Neural progenitor cell (in vitro differentiated cells): ENCODE measurements at regions not wholly inside any gene's neighbourhood (a gene's known extent, or its start where the extent isn't known, plus 50 kb on each side); places are given as distances from the start of the nearest gene placed in this dataset.

Experiments
- DNase-seq: peaks from one replicate; pipeline ENCODE4 v3.0.0-alpha.2; 2016; ENCODE audit warnings: low spot score
- H2AFZ ChIP-seq: fragments of 200-600 bp; sonication (generic); replicated peaks from 2 replicates; pipeline ENCODE4 v1.6.1; 2016; ENCODE audit warnings: antibody characterized with exemption
- H3F3A ChIP-seq: fragments of 200-600 bp; sonication (generic); 2 replicates; pipeline ENCODE4 v1.6.1; 2016; ENCODE audit warnings: antibody characterized with exemption, low read depth
- H3K27ac ChIP-seq: fragments of 200-600 bp; sonication (generic); 2 replicates; pipeline ENCODE4 v1.5.1; 2016; ENCODE audit warnings: mild to moderate bottlenecking
- H3K27me3 ChIP-seq: fragments of 200-600 bp; sonication (generic); 2 replicates; pipeline ENCODE4 v1.6.1; 2016; ENCODE audit warnings: mild to moderate bottlenecking, moderate library complexity
- H3K36me3 ChIP-seq: fragments of 200-600 bp; sonication (generic); 2 replicates; pipeline ENCODE4 v1.5.1; 2016
- H3K4me1 ChIP-seq: fragments of 200-600 bp; sonication (generic); 2 replicates; pipeline ENCODE4 v1.6.1; 2016; ENCODE audit warnings: mixed run types
- H3K4me2 ChIP-seq: fragments of 200-600 bp; sonication (generic); 2 replicates; pipeline ENCODE4 v1.6.1; 2016
- H3K4me3 ChIP-seq: fragments of 200-600 bp; sonication (generic); 2 replicates; pipeline ENCODE4 v1.5.1; 2016
- H3K79me2 ChIP-seq: fragments of 200-600 bp; sonication (generic); 2 replicates; pipeline ENCODE4 v1.6.1; 2016; ENCODE audit warnings: low read depth
- H3K9ac ChIP-seq: fragments of 200-600 bp; sonication (generic); 2 replicates; pipeline ENCODE4 v1.6.1; 2016
- H3K9me3 ChIP-seq: fragments of 200-600 bp; sonication (generic); 2 replicates; pipeline ENCODE4 v1.5.1; 2016; ENCODE audit warnings: low read depth
- H4K20me1 ChIP-seq: fragments of 200-600 bp; sonication (generic); 2 replicates; pipeline ENCODE4 v1.6.1; 2016; ENCODE audit warnings: low read depth
- H3K27ac Mint-ChIP-seq: 3 replicates; pipeline ENCODE4 v1.8.0; 2021; ENCODE audit warnings: mixed read lengths
- H3K27me3 Mint-ChIP-seq: 2 replicates; pipeline ENCODE4 v1.8.0; 2022; ENCODE audit warnings: low read depth, mild to moderate bottlenecking, inconsistent platforms, moderate library complexity, mixed read lengths; ENCODE audit not compliant: insufficient read depth
- H3K36me3 Mint-ChIP-seq: 3 replicates; pipeline ENCODE4 v1.8.0; 2021; ENCODE audit warnings: mixed read lengths
- H3K4me1 Mint-ChIP-seq: 3 replicates; pipeline ENCODE4 v1.8.0; 2021; ENCODE audit warnings: mixed read lengths
- H3K4me3 Mint-ChIP-seq: 3 replicates; pipeline ENCODE4 v1.8.0; 2021; ENCODE audit warnings: mild to moderate bottlenecking, moderate library complexity, mixed read lengths
- H3K9me3 Mint-ChIP-seq: 3 replicates; pipeline ENCODE4 v1.8.0; 2020; ENCODE audit warnings: mixed read lengths
- EZH2 ChIP-seq: fragments of 200-600 bp; sonication (generic); IDR thresholded peaks from 2 replicates; pipeline ENCODE4 v1.6.1; 2017; ENCODE audit warnings: antibody characterized with exemption, mild to moderate bottlenecking, moderate library complexity
- EZH2phosphoT487 ChIP-seq: fragments of 200-600 bp; sonication (generic); IDR thresholded peaks from 2 replicates; pipeline ENCODE4 v1.6.1; 2017; ENCODE audit warnings: antibody characterized with exemption
- TF ChIP-seq, protein P1 (sequence below): fragments of 200-600 bp; sonication (generic); IDR thresholded peaks from 2 replicates; pipeline ENCODE4 v1.5.1; 2017; ENCODE audit warnings: antibody characterized with exemption, mild to moderate bottlenecking

DNA sequence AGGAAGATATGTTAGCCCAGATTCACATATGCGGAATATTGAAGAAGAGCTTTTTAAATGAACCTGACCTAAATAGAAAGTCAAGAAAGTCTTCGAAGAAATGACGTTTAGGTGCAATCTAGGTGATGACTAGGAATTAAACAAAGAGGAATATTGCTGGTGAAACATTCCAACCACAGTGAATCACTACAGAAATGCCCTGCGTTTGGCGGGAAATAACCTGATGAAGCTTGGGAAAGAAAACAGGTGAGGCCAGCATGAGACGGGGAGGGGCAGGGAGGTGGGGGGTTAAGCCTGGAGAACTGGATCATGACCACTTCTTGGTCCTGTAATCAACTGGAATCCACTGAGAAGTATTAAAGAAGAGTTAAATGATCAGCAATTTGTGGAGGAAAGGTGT lies 299.4 kb upstream of the VSTM2A start:
- no peaks in the 10 kb centered on the region for H3K27me3 ChIP-seq
- H2AFZ ChIP-seq: no peak overlapping the region
- H3K79me2 ChIP-seq: no peaks in the 10 kb centered on the region
- no peaks in the 10 kb centered on the region for H3K36me3 ChIP-seq
- no peak overlapping the region for H3K4me3 ChIP-seq
- no peak overlapping the region for H3K9ac ChIP-seq
- TF ChIP-seq EZH2: no peak
- TF ChIP-seq EZH2phosphoT487: no peak
- TF ChIP-seq, protein P1, sequence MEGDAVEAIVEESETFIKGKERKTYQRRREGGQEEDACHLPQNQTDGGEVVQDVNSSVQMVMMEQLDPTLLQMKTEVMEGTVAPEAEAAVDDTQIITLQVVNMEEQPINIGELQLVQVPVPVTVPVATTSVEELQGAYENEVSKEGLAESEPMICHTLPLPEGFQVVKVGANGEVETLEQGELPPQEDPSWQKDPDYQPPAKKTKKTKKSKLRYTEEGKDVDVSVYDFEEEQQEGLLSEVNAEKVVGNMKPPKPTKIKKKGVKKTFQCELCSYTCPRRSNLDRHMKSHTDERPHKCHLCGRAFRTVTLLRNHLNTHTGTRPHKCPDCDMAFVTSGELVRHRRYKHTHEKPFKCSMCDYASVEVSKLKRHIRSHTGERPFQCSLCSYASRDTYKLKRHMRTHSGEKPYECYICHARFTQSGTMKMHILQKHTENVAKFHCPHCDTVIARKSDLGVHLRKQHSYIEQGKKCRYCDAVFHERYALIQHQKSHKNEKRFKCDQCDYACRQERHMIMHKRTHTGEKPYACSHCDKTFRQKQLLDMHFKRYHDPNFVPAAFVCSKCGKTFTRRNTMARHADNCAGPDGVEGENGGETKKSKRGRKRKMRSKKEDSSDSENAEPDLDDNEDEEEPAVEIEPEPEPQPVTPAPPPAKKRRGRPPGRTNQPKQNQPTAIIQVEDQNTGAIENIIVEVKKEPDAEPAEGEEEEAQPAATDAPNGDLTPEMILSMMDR: no peak
- no peaks in the 10 kb centered on the region for H3F3A ChIP-seq
- no peaks in the 10 kb centered on the region for H3K9me3 ChIP-seq
- no peak overlapping the region for H3K27ac ChIP-seq
- no peaks in the 10 kb centered on the region for H3K4me1 Mint-ChIP-seq
- H3K4me3 Mint-ChIP-seq: no peak overlapping the region
- H4K20me1 ChIP-seq: no peaks in the 10 kb centered on the region
- no peak overlapping the region for H3K4me2 ChIP-seq
- peaks cover 3% of the 10 kb centered on the region for H3K27me3 Mint-ChIP-seq
- DNase-seq: no peak
- no peaks in the 10 kb centered on the region for H3K4me1 ChIP-seq
- no peak overlapping the region for H3K27ac Mint-ChIP-seq
- no peaks in the 10 kb centered on the region for H3K36me3 Mint-ChIP-seq
- H3K9me3 Mint-ChIP-seq: no peaks in the 10 kb centered on the region

DNA sequence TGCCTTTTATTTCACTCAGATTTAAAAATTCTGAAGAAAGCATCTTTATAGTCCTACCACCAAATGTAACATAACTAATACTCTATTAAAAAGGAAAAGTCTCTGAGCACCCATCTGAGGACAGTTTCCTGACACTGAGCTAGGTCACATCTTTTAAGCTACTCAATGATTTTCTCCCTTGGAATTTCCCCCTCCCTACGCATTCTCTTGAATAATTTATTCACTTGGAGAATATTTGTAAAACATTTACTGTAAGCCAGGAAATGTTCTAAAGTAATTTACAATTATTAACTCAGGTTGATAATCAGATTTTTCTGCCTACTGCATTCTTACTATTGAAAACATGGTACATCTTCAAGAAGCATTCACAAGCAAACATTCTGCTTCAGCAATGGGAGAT lies 297.2 kb upstream of the VSTM2A start:
- no peak for DNase-seq
- Mint-ChIP-seq H3K27me3 (peaks cover 3% of the 10 kb centered on the region), H3K4me3 (no peak overlapping the region), H3K9me3 (no peaks in the 10 kb centered on the region), H3K27ac (no peak overlapping the region), H3K4me1 (no peaks in the 10 kb centered on the region), H3K36me3 (no peaks in the 10 kb centered on the region)
- Histone ChIP-seq H3K36me3 (no peaks in the 10 kb centered on the region), H3K9me3 (no peaks in the 10 kb centered on the region), H3K4me2 (no peak overlapping the region), H3K27me3 (no peaks in the 10 kb centered on the region), H3K79me2 (no peaks in the 10 kb centered on the region), H3K4me1 (no peaks in the 10 kb centered on the region), H3K9ac (no peak overlapping the region), H3F3A (no peaks in the 10 kb centered on the region), H4K20me1 (no peaks in the 10 kb centered on the region), H3K27ac (no peak overlapping the region), H2AFZ (no peak overlapping the region), H3K4me3 (no peak overlapping the region)
- TF ChIP-seq, protein P1: no peak
- no peak for TF ChIP-seq EZH2
- no peak for TF ChIP-seq EZH2phosphoT487

DNA sequence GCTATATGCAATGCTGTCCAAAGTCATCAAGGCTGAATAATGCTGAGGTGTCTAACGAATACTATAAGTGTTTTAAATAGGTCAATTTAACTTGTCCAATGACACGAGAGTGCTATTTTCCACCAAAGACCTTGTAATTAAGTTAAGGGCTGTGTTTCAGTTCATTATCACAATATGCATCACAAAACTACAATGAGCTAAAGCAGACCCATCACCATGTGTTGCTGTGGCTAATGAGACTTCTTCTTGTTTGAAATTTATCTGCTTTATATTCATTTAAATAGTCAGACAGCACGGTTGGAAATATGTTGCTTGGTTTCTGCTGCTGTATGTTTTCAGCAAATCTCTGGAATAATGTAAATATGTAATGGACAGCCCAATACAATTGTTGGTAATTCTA lies 292.5 kb upstream of the VSTM2A start:
- TF ChIP-seq EZH2phosphoT487 (no peak), EZH2 (no peak)
- TF ChIP-seq, protein P1: no peak
- no peaks in the 10 kb centered on the region for H3K27me3 ChIP-seq
- Mint-ChIP-seq H3K36me3 (no peaks in the 10 kb centered on the region), H3K27ac (no peak overlapping the region), H3K9me3 (no peaks in the 10 kb centered on the region), H3K4me1 (no peaks in the 10 kb centered on the region), H3K4me3 (no peak overlapping the region), H3K27me3 (peaks cover 3% of the 10 kb centered on the region)
- no peaks in the 10 kb centered on the region for H3K36me3 ChIP-seq
- DNase-seq: no peak
- no peak overlapping the region for H3K4me3 ChIP-seq
- H3K27ac ChIP-seq: no peak overlapping the region
- no peak overlapping the region for H2AFZ ChIP-seq
- H3K4me2 ChIP-seq: no peak overlapping the region
- no peaks in the 10 kb centered on the region for H3K9me3 ChIP-seq
- no peaks in the 10 kb centered on the region for H3K79me2 ChIP-seq
- H3K4me1 ChIP-seq: no peaks in the 10 kb centered on the region
- no peaks in the 10 kb centered on the region for H3F3A ChIP-seq
- no peaks in the 10 kb centered on the region for H4K20me1 ChIP-seq
- no peak overlapping the region for H3K9ac ChIP-seq
